ENCODE measurements at regions not wholly inside any gene's neighbourhood (a gene's known extent, or its start where the extent isn't known, plus 50 kb on each side); places are given as distances from the start of the nearest gene placed in this dataset.
"Not testable (repeated sequence)": the region's sequence is repeated elsewhere in the genome, so short reads cannot be mapped to it uniquely, and the experiment has no call there.

GRCh38 chr18:22601481-22601880, 183.8 kb upstream of the CTAGE1 start:
- no peak for DNase-seq (ENCODE audit: low read depth)
- in situ Hi-C loops (cut with HindIII; ENCODE audit: low pct_unique_long_range_greater_than_20kb, low sequenced_read_pairs) = no loop called here

- DNase-seq (ENCODE audit: low read depth); in situ Hi-C loops (cut with HindIII; ENCODE audit: low pct_unique_long_range_greater_than_20kb, low sequenced_read_pairs): not testable (repeated sequence)
Observed at GRCh38 chr18:22602456-22602855, 184.7 kb upstream of the CTAGE1 start.

GRCh38 chr18:22603902-22604301, 186.2 kb upstream of the CTAGE1 start:
- in situ Hi-C loops (cut with HindIII; ENCODE audit: low pct_unique_long_range_greater_than_20kb, low sequenced_read_pairs) = no loop called here

GRCh38 chr18:22604390-22604985, 186.8 kb upstream of the CTAGE1 start:
- no peak for DNase-seq (ENCODE audit: low read depth)
- in situ Hi-C loops (cut with HindIII; ENCODE audit: low pct_unique_long_range_greater_than_20kb, low sequenced_read_pairs) = no loop called here

More at GRCh38 chr18:22603902-22604301, 186.2 kb upstream of the CTAGE1 start:
- no peak for DNase-seq (ENCODE audit: low read depth)

- no peak for DNase-seq (ENCODE audit: low read depth)
- in situ Hi-C loops (cut with HindIII; ENCODE audit: low pct_unique_long_range_greater_than_20kb, low sequenced_read_pairs) = no loop called here
Observed at GRCh38 chr18:22604986-22605421, 187.3 kb upstream of the CTAGE1 start.

GRCh38 chr18:22605736-22606135, 188.0 kb upstream of the CTAGE1 start:
- in situ Hi-C loops (cut with HindIII; ENCODE audit: low pct_unique_long_range_greater_than_20kb, low sequenced_read_pairs) = no loop called here

GRCh38 chr18:22606563-22607283, 189.0 kb upstream of the CTAGE1 start:
- in situ Hi-C loops (cut with HindIII; ENCODE audit: low pct_unique_long_range_greater_than_20kb, low sequenced_read_pairs) = no loop called here
- DNase-seq (ENCODE audit: low read depth) = no peak

More at GRCh38 chr18:22605736-22606135, 188.0 kb upstream of the CTAGE1 start:
- DNase-seq (ENCODE audit: low read depth) = no peak

- DNase-seq (ENCODE audit: low read depth) = no peak
- in situ Hi-C loops (cut with HindIII; ENCODE audit: low pct_unique_long_range_greater_than_20kb, low sequenced_read_pairs) = no loop called here
Observed at GRCh38 chr18:22607284-22607635, 189.5 kb upstream of the CTAGE1 start.

GRCh38 chr18:22608847-22609246, 191.1 kb upstream of the CTAGE1 start:
- no peak for DNase-seq (ENCODE audit: low read depth)
- in situ Hi-C loops (cut with HindIII; ENCODE audit: low pct_unique_long_range_greater_than_20kb, low sequenced_read_pairs) = no loop called here

GRCh38 chr18:22609642-22610041, 191.9 kb upstream of the CTAGE1 start:
- DNase-seq (ENCODE audit: low read depth) = no peak
- in situ Hi-C loops (cut with HindIII; ENCODE audit: low pct_unique_long_range_greater_than_20kb, low sequenced_read_pairs) = no loop called here

GRCh38 chr18:22613058-22613690, 195.5 kb upstream of the CTAGE1 start:
- in situ Hi-C loops (cut with HindIII; ENCODE audit: low pct_unique_long_range_greater_than_20kb, low sequenced_read_pairs) = no loop called here
- no peak for DNase-seq (ENCODE audit: low read depth)

- DNase-seq (ENCODE audit: low read depth) = no peak
- in situ Hi-C loops (cut with HindIII; ENCODE audit: low pct_unique_long_range_greater_than_20kb, low sequenced_read_pairs) = no loop called here
Observed at GRCh38 chr18:22613788-22614187, 196.1 kb upstream of the CTAGE1 start.

- DNase-seq (ENCODE audit: low read depth) = no peak
- in situ Hi-C loops (cut with HindIII; ENCODE audit: low pct_unique_long_range_greater_than_20kb, low sequenced_read_pairs) = no loop called here
Observed at GRCh38 chr18:22623513-22623912, 205.8 kb upstream of the CTAGE1 start.

GRCh38 chr18:22624176-22624575, 206.5 kb upstream of the CTAGE1 start:
- no peak for DNase-seq (ENCODE audit: low read depth)
- in situ Hi-C loops (cut with HindIII; ENCODE audit: low pct_unique_long_range_greater_than_20kb, low sequenced_read_pairs) = no loop called here

GRCh38 chr18:22625406-22625805, 207.7 kb upstream of the CTAGE1 start:
- no peak for DNase-seq (ENCODE audit: low read depth)
- in situ Hi-C loops (cut with HindIII; ENCODE audit: low pct_unique_long_range_greater_than_20kb, low sequenced_read_pairs) = no loop called here

- DNase-seq (ENCODE audit: low read depth) = no peak
- in situ Hi-C loops (cut with HindIII; ENCODE audit: low pct_unique_long_range_greater_than_20kb, low sequenced_read_pairs) = no loop called here
Observed at GRCh38 chr18:22626771-22627170, 209.1 kb upstream of the CTAGE1 start.

- in situ Hi-C loops (cut with HindIII; ENCODE audit: low pct_unique_long_range_greater_than_20kb, low sequenced_read_pairs) = no loop called here
- DNase-seq (ENCODE audit: low read depth) = no peak
Observed at GRCh38 chr18:22627506-22627905, 209.8 kb upstream of the CTAGE1 start.

- in situ Hi-C loops (cut with HindIII; ENCODE audit: low pct_unique_long_range_greater_than_20kb, low sequenced_read_pairs) = no loop called here
- DNase-seq (ENCODE audit: low read depth) = no peak
Observed at GRCh38 chr18:22628795-22629510, 211.2 kb upstream of the CTAGE1 start.

GRCh38 chr18:22630980-22631379, 213.3 kb upstream of the CTAGE1 start:
- DNase-seq (ENCODE audit: low read depth) = no peak
- in situ Hi-C loops (cut with HindIII; ENCODE audit: low pct_unique_long_range_greater_than_20kb, low sequenced_read_pairs) = no loop called here

Measured in Caki2 (cell line).